DND-41 (cell line): ENCODE measurements at regions not wholly inside any gene's neighbourhood (a gene's known extent, or its start where the extent isn't known, plus 50 kb on each side); places are given as distances from the start of the nearest gene placed in this dataset.

Experiments
- EZH2 ChIP-seq: IDR thresholded peaks from 3 replicates; pipeline ENCODE4 v1.6.1; 2012; ENCODE audit warnings: borderline replicate concordance, low read depth, mild to moderate bottlenecking, moderate library complexity, low read length, inconsistent platforms; ENCODE audit not compliant: severe bottlenecking
- TF ChIP-seq, protein P1 (sequence below): IDR thresholded peaks from 2 replicates; pipeline ENCODE4 v1.5.1; 2012; ENCODE audit warnings: borderline replicate concordance, low read length, moderate library complexity, mild to moderate bottlenecking; ENCODE audit not compliant: poor library complexity, severe bottlenecking; ENCODE audit errors: extremely low read depth

DNA sequence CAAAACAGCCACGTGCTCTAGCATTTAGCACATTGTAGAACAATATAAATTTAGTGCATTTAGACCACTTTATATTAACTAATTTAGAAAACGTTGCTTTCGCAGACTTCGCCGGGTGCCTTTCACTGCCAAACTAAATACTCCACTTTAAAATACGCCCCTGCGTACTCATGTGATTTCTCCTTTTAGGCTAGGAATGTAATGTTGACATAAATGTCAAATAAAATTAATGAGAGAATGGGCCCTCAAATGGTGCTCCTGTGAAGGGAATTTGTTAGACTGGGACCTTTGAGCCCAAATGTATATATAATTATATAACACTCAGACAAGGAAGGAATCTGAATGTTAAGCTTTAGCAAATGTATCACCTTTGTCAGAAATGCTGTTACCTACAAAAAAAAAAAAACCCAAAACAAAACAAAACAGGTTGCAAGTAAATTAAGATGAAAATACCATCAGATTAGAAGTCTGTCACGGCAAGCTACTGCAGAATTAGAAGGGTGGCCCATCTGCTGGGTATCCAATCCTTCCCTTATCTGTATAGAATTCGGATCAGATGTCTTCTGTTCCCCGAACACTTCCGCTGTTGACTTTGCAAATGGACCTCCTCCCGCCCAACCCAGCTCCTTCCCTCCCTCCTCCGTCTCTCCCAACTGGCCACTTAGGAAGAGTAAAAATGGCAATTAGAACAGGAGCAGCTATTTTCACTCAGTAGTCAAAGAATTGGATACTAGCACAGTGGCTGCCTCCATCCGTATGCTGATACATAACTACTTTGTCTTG is 159.3 kb upstream of the FOXN3 start:
- TF ChIP-seq, protein P1, sequence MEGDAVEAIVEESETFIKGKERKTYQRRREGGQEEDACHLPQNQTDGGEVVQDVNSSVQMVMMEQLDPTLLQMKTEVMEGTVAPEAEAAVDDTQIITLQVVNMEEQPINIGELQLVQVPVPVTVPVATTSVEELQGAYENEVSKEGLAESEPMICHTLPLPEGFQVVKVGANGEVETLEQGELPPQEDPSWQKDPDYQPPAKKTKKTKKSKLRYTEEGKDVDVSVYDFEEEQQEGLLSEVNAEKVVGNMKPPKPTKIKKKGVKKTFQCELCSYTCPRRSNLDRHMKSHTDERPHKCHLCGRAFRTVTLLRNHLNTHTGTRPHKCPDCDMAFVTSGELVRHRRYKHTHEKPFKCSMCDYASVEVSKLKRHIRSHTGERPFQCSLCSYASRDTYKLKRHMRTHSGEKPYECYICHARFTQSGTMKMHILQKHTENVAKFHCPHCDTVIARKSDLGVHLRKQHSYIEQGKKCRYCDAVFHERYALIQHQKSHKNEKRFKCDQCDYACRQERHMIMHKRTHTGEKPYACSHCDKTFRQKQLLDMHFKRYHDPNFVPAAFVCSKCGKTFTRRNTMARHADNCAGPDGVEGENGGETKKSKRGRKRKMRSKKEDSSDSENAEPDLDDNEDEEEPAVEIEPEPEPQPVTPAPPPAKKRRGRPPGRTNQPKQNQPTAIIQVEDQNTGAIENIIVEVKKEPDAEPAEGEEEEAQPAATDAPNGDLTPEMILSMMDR: no peak
- no peak for TF ChIP-seq EZH2
